ENCODE measurements at regions not wholly inside any gene's neighbourhood (a gene's known extent, or its start where the extent isn't known, plus 50 kb on each side); places are given as distances from the start of the nearest gene placed in this dataset.
A peak's percentile ranks its signal among the peaks of the same experiment; 100 is the strongest.

DNA sequence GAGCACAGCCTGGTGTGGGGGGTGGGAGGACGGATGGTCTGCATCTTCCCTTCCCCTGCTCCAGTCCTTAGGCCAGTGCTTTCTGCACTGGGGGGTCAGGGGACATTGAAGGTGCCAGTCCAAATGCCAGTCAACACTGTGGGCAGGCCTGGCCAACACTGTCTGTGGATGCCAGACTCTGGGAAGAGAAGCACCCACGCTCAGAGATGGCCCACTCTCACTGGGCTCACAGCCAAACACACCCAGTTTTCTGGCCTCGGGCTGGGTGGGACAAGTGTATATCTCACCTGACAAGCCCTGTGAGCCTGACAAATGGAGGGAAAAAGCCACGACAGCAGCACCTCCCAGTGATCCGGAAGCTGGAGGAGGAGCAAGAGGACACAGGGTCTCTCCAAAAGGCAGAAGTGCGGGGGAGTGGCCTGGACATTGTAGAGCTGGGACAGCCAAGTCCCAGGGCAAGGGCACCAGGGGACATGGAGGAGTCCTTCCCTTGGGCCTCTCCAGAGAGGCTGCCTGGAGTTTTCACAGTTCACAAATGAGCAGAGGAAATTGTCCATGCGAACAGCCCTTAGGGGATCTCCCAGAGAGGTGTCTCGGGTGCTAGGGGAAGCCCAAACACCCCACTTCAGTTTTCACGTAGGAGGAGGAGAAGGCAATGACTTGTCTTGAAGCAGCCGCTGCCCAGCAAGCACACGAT lies 79.3 kb downstream of the SDC1 start:
- peak; percentile 55 for DNase-seq (ENCODE audit: low read depth)
- no peak for TF ChIP-seq CTCF (IDR thresholded peaks at IDR 0.05; ENCODE audit: low read depth, low read length, missing control alignments)
- no peak overlapping the region for H3K4me3 ChIP-seq (ENCODE audit: low read depth, low read length)

DNA sequence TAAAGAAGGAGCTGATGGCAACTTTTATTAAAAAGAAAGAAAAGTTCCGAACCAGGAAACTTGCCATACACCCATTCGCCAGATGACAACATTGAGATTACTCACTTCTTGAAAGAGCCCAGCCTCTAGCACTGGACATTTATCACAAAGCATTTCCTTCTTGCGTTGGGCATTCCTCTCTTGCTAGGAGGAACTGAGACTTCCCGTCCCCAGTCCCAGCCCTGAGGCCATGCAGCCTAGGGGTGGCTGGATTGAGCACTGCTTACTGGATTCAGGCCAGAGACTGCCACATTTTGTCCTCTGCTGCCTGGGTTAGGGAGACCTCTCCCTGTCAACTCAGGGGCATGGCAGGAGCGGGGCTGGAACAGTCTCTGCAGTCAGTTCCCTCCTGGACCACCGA lies 80.1 kb downstream of the SDC1 start:
- TF ChIP-seq CTCF (IDR thresholded peaks at IDR 0.05; ENCODE audit: low read depth, low read length, missing control alignments) = no peak
- no peak for DNase-seq (ENCODE audit: low read depth)
- no peak overlapping the region for H3K4me3 ChIP-seq (ENCODE audit: low read depth, low read length)

- no peak for TF ChIP-seq CTCF (IDR thresholded peaks at IDR 0.05; ENCODE audit: low read depth, low read length, missing control alignments)
- DNase-seq (ENCODE audit: low read depth) = no peak
- H3K4me3 ChIP-seq (ENCODE audit: low read depth, low read length) = no peak overlapping the region
These were observed 80.7 kb downstream of the SDC1 start for GRCh38 chr2:20144196-20144595.

- no peak overlapping the region for H3K4me3 ChIP-seq (ENCODE audit: low read depth, low read length)
- no peak for DNase-seq (ENCODE audit: low read depth)
- TF ChIP-seq CTCF (IDR thresholded peaks at IDR 0.05; ENCODE audit: low read depth, low read length, missing control alignments) = no peak
These were observed 81.7 kb downstream of the SDC1 start for GRCh38 chr2:20143263-20143662.

DNA sequence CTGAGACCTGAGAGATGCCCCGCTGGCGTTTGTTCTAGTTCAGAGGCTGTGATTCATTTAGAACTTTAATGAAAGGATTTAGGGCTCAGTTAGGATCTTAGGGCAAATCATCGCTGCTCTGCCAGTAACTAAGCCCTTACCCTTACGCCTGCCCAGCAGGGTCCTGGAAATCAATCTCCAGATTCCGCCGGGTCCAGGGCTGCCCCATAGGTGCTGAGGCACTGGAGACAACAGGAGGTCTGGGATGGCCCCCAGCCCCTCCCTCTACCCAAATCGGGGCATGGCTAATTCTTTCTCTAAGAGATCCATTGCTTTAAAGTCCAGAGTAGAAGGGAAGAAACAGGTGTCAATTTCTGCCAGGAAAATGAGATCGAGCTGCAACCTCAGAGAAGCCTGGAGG lies 83.1 kb downstream of the SDC1 start:
- DNase-seq (ENCODE audit: low read depth) = no peak
- TF ChIP-seq CTCF (IDR thresholded peaks at IDR 0.05; ENCODE audit: low read depth, low read length, missing control alignments) = no peak
- H3K4me3 ChIP-seq (ENCODE audit: low read depth, low read length) = no peak overlapping the region

DNA sequence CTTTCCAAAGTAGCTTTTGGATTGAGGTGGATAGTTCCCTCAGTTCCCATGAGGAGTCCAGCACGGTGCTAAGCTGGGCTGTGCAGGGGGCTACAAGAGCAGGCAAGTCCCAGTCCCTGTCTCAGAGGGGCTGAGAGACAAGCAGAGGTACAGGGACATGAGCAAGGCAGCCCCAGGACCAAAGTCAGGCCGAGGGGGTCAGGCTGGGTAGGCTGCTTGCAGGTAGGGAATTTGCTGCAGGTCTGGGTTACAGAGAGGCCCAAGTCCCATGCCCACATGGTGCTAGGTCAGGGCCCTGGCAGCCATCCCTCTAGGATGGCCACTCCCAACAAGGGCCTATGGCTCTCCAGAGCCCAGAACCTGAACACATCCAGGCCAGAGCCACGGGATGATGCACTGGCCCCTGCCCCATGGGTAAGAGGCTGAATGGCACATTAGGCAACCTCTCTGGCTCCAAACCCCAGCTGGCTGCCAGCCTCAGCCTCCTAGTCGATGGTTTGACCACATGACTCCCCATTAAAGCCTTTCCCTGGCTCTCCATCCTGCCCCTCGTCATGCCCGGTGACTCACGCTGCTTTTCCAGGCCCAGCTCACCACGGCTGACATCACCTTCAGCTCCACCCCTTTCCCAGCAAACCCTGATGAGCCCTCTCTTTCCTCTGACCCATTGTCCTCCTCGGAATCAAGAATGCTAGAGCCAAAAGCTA lies 83.7 kb downstream of the SDC1 start:
- H3K4me3 ChIP-seq (ENCODE audit: low read depth, low read length) = no peak overlapping the region
- DNase-seq (ENCODE audit: low read depth) = no peak
- no peak for TF ChIP-seq CTCF (IDR thresholded peaks at IDR 0.05; ENCODE audit: low read depth, low read length, missing control alignments)
